ENCODE measurements at regions not wholly inside any gene's neighbourhood (a gene's known extent, or its start where the extent isn't known, plus 50 kb on each side); places are given as distances from the start of the nearest gene placed in this dataset.

DNA sequence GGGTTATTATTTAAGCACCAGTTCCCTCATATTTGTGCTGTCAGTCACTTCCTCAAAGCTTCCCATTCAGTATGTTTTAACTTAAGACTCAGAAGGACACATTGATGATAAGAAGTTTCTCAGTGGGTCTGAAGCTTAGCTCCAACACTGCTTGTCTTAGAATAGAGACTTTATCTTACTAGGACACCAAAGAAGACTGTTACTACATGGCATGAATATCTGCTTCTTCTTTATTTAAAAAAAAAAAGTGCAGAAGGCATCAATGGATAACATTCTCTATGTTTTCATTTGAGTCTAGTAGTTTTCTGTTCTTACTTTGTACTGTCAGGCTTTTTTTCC lies 404.2 kb downstream of the DAD1 start:
- TF ChIP-seq, protein P1, sequence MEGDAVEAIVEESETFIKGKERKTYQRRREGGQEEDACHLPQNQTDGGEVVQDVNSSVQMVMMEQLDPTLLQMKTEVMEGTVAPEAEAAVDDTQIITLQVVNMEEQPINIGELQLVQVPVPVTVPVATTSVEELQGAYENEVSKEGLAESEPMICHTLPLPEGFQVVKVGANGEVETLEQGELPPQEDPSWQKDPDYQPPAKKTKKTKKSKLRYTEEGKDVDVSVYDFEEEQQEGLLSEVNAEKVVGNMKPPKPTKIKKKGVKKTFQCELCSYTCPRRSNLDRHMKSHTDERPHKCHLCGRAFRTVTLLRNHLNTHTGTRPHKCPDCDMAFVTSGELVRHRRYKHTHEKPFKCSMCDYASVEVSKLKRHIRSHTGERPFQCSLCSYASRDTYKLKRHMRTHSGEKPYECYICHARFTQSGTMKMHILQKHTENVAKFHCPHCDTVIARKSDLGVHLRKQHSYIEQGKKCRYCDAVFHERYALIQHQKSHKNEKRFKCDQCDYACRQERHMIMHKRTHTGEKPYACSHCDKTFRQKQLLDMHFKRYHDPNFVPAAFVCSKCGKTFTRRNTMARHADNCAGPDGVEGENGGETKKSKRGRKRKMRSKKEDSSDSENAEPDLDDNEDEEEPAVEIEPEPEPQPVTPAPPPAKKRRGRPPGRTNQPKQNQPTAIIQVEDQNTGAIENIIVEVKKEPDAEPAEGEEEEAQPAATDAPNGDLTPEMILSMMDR (IDR thresholded peaks at IDR 0.05; ENCODE audit: insufficient read depth, low read length) = no peak
- TF ChIP-seq, protein P2, sequence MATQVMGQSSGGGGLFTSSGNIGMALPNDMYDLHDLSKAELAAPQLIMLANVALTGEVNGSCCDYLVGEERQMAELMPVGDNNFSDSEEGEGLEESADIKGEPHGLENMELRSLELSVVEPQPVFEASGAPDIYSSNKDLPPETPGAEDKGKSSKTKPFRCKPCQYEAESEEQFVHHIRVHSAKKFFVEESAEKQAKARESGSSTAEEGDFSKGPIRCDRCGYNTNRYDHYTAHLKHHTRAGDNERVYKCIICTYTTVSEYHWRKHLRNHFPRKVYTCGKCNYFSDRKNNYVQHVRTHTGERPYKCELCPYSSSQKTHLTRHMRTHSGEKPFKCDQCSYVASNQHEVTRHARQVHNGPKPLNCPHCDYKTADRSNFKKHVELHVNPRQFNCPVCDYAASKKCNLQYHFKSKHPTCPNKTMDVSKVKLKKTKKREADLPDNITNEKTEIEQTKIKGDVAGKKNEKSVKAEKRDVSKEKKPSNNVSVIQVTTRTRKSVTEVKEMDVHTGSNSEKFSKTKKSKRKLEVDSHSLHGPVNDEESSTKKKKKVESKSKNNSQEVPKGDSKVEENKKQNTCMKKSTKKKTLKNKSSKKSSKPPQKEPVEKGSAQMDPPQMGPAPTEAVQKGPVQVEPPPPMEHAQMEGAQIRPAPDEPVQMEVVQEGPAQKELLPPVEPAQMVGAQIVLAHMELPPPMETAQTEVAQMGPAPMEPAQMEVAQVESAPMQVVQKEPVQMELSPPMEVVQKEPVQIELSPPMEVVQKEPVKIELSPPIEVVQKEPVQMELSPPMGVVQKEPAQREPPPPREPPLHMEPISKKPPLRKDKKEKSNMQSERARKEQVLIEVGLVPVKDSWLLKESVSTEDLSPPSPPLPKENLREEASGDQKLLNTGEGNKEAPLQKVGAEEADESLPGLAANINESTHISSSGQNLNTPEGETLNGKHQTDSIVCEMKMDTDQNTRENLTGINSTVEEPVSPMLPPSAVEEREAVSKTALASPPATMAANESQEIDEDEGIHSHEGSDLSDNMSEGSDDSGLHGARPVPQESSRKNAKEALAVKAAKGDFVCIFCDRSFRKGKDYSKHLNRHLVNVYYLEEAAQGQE (IDR thresholded peaks at IDR 0.05; ENCODE audit: insufficient replicate concordance, low read depth) = no peak
